ENCODE measurements at regions not wholly inside any gene's neighbourhood (a gene's known extent, or its start where the extent isn't known, plus 50 kb on each side); places are given as distances from the start of the nearest gene placed in this dataset.

DNA sequence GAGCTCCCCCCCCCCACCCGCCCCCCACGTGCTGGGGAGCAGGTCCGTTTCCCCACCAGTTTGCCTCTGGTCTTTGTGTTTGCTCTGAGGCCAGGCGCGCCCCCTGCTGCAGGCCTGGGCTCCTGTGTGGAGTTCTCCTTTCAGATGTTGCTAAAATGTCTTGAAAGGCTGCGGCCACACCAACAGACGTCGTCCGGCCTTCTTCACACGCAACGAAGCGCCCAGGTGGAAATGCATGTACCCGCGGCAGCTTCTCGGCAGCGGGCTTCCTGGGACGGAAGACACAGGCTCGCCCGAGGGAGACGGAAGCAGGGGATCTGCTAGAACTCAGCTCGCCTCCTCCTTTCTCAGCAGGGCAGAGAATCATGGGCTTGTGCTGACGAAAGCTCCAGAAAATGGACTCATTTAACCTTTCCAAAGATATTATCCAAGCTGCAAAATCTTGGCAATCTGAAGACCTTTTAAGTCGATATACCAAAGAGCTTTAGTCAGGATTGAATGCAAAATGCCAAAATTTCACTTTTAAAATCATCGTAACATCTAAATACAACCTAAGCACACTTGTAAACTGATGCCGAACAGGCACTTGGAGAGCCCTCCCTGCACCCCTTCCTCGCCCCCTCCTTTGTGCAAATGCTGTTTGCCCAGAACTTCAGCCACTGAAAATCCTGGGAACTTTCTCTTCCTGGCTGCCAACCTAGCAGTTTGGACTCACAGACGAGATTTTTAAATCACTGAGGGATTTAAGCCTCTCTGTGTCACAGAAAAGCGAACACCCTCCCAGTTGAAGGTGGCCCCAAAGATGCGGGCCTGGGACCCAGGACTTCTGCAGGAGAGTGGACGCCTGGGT is 125.5 kb upstream of the ZNF516 start (continued):
- TF ChIP-seq POU6F1 (CRISPR knock-in tag; IDR thresholded peaks at IDR 0.05; ENCODE audit: borderline replicate concordance, low read depth) (no peak), ZNF565 (CRISPR knock-in tag; conservative IDR thresholded peaks at IDR 0.05; ENCODE audit: low read depth) (no peak), GLIS3 (CRISPR knock-in tag; IDR thresholded peaks at IDR 0.05) (no peak), ESRRG (CRISPR knock-in tag; IDR thresholded peaks at IDR 0.05) (no peak), ARNTL (CRISPR knock-in tag; IDR thresholded peaks at IDR 0.05; ENCODE audit: borderline replicate concordance, low read depth) (no peak), TSHZ2 (CRISPR knock-in tag; IDR thresholded peaks at IDR 0.05) (no peak)

GRCh38 chr18:76619621-76620315 is 124.7 kb upstream of the ZNF516 start:
- TF ChIP-seq OSR1 (CRISPR knock-in tag; IDR thresholded peaks at IDR 0.05), result no peak
- TF ChIP-seq ZFP3 (CRISPR knock-in tag; IDR thresholded peaks at IDR 0.05), result no peak
- no peak for TF ChIP-seq TOX (CRISPR knock-in tag; IDR thresholded peaks at IDR 0.05; ENCODE audit: borderline replicate concordance)
- TF ChIP-seq, protein P1, sequence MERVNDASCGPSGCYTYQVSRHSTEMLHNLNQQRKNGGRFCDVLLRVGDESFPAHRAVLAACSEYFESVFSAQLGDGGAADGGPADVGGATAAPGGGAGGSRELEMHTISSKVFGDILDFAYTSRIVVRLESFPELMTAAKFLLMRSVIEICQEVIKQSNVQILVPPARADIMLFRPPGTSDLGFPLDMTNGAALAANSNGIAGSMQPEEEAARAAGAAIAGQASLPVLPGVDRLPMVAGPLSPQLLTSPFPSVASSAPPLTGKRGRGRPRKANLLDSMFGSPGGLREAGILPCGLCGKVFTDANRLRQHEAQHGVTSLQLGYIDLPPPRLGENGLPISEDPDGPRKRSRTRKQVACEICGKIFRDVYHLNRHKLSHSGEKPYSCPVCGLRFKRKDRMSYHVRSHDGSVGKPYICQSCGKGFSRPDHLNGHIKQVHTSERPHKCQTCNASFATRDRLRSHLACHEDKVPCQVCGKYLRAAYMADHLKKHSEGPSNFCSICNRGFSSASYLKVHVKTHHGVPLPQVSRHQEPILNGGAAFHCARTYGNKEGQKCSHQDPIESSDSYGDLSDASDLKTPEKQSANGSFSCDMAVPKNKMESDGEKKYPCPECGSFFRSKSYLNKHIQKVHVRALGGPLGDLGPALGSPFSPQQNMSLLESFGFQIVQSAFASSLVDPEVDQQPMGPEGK (CRISPR knock-in tag; IDR thresholded peaks at IDR 0.05; ENCODE audit: borderline replicate concordance), result no peak
- no peak for TF ChIP-seq ESRRG (CRISPR knock-in tag; IDR thresholded peaks at IDR 0.05)
- TF ChIP-seq PPARA (CRISPR knock-in tag; IDR thresholded peaks at IDR 0.05; ENCODE audit: borderline replicate concordance), result no peak
- no peak for TF ChIP-seq POU6F1 (CRISPR knock-in tag; IDR thresholded peaks at IDR 0.05; ENCODE audit: borderline replicate concordance, low read depth)
- no peak for TF ChIP-seq GLIS3 (CRISPR knock-in tag; IDR thresholded peaks at IDR 0.05)
- TF ChIP-seq ZFP30 (CRISPR knock-in tag; IDR thresholded peaks at IDR 0.05), result no peak
- no peak for TF ChIP-seq TCF4 (CRISPR knock-in tag; IDR thresholded peaks at IDR 0.05; ENCODE audit: borderline replicate concordance)
- no peak for TF ChIP-seq ISL1 (CRISPR knock-in tag; IDR thresholded peaks at IDR 0.05)
- TF ChIP-seq SNAI2 (CRISPR knock-in tag; IDR thresholded peaks at IDR 0.05), result no peak
- no peak for TF ChIP-seq ARNTL (CRISPR knock-in tag; IDR thresholded peaks at IDR 0.05; ENCODE audit: borderline replicate concordance, low read depth)
- TF ChIP-seq CSRNP3 (CRISPR knock-in tag; IDR thresholded peaks at IDR 0.05), result no peak
- TF ChIP-seq, protein P2, sequence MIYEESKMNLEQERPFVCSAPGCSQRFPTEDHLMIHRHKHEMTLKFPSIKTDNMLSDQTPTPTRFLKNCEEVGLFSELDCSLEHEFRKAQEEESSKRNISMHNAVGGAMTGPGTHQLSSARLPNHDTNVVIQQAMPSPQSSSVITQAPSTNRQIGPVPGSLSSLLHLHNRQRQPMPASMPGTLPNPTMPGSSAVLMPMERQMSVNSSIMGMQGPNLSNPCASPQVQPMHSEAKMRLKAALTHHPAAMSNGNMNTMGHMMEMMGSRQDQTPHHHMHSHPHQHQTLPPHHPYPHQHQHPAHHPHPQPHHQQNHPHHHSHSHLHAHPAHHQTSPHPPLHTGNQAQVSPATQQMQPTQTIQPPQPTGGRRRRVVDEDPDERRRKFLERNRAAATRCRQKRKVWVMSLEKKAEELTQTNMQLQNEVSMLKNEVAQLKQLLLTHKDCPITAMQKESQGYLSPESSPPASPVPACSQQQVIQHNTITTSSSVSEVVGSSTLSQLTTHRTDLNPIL (CRISPR knock-in tag; IDR thresholded peaks at IDR 0.05; ENCODE audit: low read depth), result no peak
- TF ChIP-seq BACH2 (CRISPR knock-in tag; IDR thresholded peaks at IDR 0.05; ENCODE audit: borderline replicate concordance), result no peak
- TF ChIP-seq CSDC2 (CRISPR knock-in tag; IDR thresholded peaks at IDR 0.05), result no peak
- TF ChIP-seq ZNF70 (CRISPR knock-in tag; IDR thresholded peaks at IDR 0.05), result no peak
- ATAC-seq, result no peak

All from SK-N-SH treated with all-trans-retinoic acid at 6 μM for 48 hours (cell line).